Activated B cell treated with CpG ODN at 0.5 μM for 24 hours (primary cell): ENCODE measurements at regions not wholly inside any gene's neighbourhood (a gene's known extent, or its start where the extent isn't known, plus 50 kb on each side); places are given as distances from the start of the nearest gene placed in this dataset.

Source experiments
- ATAC-seq: fragments of 200-7000 bp; cut with Tn5 transposase; one replicate; pipeline ENCODE4 v1.10.0; 2021; ENCODE audit warnings: low read depth, mild to moderate bottlenecking, moderate library complexity
- CTCF ChIA-PET: fragments of 350-600 bp; sonication (Branson Sonifier 250); formaldehyde crosslinking; loops from one replicate; lab custom pipeline; 2021; ENCODE audit warnings: antibody characterized with exemption; lab: Charles Lee
- POLR2A ChIA-PET: fragments of 350-600 bp; sonication (Branson Sonifier 250); formaldehyde crosslinking; loops from one replicate; lab custom pipeline; 2021; ENCODE audit warnings: antibody characterized with exemption; lab: Charles Lee
- DNase-seq: peaks from one replicate; pipeline ENCODE4 v3.0.0; 2022
- H3K27ac Mint-ChIP-seq: one replicate; pipeline ENCODE4 v1.8.0; 2020; ENCODE audit warnings: mixed read lengths
- H3K27me3 Mint-ChIP-seq: one replicate; pipeline ENCODE4 v1.8.0; 2021; ENCODE audit warnings: mixed read lengths
- H3K36me3 Mint-ChIP-seq: one replicate; pipeline ENCODE4 v1.8.0; 2021; ENCODE audit warnings: low read depth, mixed read lengths
- H3K4me1 Mint-ChIP-seq: one replicate; pipeline ENCODE4 v1.8.0; 2021; ENCODE audit warnings: mixed read lengths
- H3K4me3 Mint-ChIP-seq: one replicate; pipeline ENCODE4 v1.8.0; 2020; ENCODE audit warnings: mild to moderate bottlenecking, mixed read lengths
- H3K9me3 Mint-ChIP-seq: one replicate; pipeline ENCODE4 v1.8.0; 2020; ENCODE audit warnings: mixed read lengths
- intact Hi-C: fragments of 100-400 bp; cut with micrococcal nuclease; formaldehyde crosslinking; loops from one replicate; pipeline ENCODE4 v1.15.1; 2024
- TF ChIP-seq, protein P1 (sequence below): fragments of 200-600 bp; IDR thresholded peaks from one replicate; pipeline ENCODE4 v1.8.0; 2022; ENCODE audit warnings: antibody characterized with exemption, mild to moderate bottlenecking

DNA sequence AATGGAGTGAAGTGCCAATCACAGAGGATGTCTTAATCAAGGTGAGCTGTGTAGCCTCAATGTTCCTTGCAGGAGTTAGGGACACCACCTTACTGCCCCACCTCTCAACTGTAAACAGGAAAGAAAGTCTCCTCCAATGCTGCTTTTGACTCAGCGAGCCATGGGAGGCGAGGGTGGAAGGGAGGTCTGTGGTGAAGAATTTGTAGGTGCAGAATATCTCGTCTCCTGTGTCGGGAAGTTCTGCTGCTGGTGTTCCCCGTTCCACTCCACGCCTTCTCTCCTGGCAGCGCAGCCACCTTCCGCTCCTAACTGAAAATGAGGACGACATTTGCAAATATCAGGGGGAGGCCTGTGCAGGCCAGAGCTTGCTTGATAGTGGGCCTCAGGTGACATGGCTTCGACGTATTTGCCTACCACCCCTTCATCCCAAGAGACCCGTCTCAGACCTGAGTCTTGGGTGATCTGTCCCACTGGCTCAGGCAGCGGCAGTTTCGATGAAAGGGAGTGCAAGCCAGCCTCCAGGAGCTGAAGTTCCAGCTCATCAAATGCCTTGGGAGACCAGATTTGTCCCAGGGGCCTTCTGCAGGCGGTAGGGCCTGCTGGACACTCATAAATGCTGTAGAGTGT is 368.3 kb upstream of the C1orf174 start:
- ChIA-PET POLR2A (no interaction called here), CTCF (no interaction called here)
- H3K36me3 Mint-ChIP-seq = no peaks in the 10 kb centered on the region
- TF ChIP-seq, protein P1, sequence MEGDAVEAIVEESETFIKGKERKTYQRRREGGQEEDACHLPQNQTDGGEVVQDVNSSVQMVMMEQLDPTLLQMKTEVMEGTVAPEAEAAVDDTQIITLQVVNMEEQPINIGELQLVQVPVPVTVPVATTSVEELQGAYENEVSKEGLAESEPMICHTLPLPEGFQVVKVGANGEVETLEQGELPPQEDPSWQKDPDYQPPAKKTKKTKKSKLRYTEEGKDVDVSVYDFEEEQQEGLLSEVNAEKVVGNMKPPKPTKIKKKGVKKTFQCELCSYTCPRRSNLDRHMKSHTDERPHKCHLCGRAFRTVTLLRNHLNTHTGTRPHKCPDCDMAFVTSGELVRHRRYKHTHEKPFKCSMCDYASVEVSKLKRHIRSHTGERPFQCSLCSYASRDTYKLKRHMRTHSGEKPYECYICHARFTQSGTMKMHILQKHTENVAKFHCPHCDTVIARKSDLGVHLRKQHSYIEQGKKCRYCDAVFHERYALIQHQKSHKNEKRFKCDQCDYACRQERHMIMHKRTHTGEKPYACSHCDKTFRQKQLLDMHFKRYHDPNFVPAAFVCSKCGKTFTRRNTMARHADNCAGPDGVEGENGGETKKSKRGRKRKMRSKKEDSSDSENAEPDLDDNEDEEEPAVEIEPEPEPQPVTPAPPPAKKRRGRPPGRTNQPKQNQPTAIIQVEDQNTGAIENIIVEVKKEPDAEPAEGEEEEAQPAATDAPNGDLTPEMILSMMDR = no peak
- no peaks in the 10 kb centered on the region for H3K9me3 Mint-ChIP-seq
- intact Hi-C loops = no loop called here
- H3K27me3 Mint-ChIP-seq = no peaks in the 10 kb centered on the region
- ATAC-seq = no peak
- H3K4me3 Mint-ChIP-seq = no peak overlapping the region
- H3K4me1 Mint-ChIP-seq = peaks cover 6% of the 10 kb centered on the region
- H3K27ac Mint-ChIP-seq = no peak overlapping the region
- no peak for DNase-seq

DNA sequence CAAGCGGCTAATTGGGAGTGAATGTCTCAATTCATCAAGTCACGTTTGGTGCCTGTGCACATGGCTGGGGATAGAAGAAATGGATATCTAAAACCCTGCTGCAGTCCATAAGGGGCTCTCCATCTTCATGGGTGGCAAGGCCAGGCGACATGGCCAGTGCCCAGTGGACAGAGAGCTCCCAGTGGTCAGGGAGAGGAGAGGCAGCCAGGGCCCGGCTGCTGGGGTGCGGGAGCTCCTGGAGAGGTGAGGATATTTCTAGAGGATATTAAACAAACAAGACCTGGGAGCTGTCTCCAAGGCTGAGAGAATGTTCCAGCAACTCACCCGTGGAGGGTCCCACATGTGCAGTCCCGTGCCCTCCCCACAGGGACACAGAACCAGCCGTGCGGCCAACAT is 368.8 kb upstream of the C1orf174 start:
- ChIA-PET CTCF (no interaction called here), POLR2A (no interaction called here)
- Mint-ChIP-seq H3K27me3 (no peaks in the 10 kb centered on the region), H3K9me3 (no peaks in the 10 kb centered on the region), H3K27ac (no peak overlapping the region), H3K36me3 (no peaks in the 10 kb centered on the region), H3K4me1 (peaks cover 6% of the 10 kb centered on the region), H3K4me3 (no peak overlapping the region)
- ATAC-seq (no peak), DNase-seq (no peak)
- TF ChIP-seq, protein P1 = no peak
- intact Hi-C loops = no loop called here

DNA sequence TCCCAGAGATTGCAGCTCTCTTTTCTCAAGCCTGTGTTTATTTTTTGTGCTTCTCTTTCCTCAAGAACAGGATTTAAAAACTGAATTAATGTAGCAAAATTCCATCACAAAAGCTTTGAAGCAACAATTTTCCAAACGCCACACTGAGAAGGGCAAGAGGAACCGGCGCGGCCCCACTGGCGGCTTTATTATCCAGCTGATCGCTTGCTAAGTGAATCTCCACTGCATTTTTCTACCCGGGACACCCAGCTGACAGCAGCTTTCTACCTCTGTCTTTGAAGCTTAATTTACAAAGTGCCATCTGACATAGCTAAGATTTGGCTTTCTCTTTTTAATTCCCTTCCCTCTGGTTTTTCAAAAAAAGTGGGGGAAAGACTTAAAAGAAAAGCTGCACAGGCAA is 369.3 kb upstream of the C1orf174 start:
- ATAC-seq = no peak
- CTCF ChIA-PET = no interaction called here
- Mint-ChIP-seq H3K27me3 (no peaks in the 10 kb centered on the region), H3K9me3 (no peaks in the 10 kb centered on the region), H3K4me3 (no peak overlapping the region), H3K36me3 (no peaks in the 10 kb centered on the region), H3K27ac (no peak overlapping the region), H3K4me1 (peaks cover 6% of the 10 kb centered on the region)
- intact Hi-C loops = no loop called here
- TF ChIP-seq, protein P1 = no peak
- no peak for DNase-seq
- POLR2A ChIA-PET = no interaction called here

DNA sequence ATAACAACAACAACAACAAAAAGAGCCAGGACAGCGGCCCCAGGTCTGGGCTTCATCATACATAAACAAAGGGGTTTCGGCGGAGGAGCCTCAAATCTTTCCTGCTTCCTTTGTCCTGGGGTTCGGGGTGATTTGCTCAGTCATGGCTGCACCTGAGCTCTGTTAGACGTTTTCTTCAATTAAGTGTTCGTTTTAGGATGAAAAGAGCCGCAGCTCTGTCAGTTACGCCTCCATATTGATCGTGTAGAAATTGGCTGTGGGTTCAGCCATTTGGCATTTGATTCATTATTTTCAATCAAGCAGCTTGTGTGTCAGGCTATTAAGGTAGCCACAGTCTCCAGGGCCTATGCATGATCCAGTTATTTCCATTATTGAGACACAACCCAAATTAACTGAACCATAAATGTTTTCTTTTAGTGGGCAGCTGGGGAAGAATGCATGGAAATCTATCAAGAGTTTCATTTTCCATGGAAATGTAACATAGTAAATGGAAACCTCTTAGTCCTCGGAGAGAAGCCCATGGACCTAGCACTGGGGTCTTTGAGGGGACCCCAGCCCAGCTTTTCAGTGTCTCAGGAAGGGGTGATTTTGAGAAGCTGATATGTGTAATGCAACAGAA is 370.0 kb upstream of the C1orf174 start:
- Mint-ChIP-seq H3K27me3 (peaks cover 2% of the 10 kb centered on the region), H3K27ac (no peak overlapping the region), H3K36me3 (no peaks in the 10 kb centered on the region), H3K9me3 (no peaks in the 10 kb centered on the region), H3K4me3 (no peak overlapping the region), H3K4me1 (peaks cover 6% of the 10 kb centered on the region)
- ChIA-PET CTCF (no interaction called here), POLR2A (no interaction called here)
- intact Hi-C loops = no loop called here
- TF ChIP-seq, protein P1 = no peak
- no peak for DNase-seq
- no peak for ATAC-seq

DNA sequence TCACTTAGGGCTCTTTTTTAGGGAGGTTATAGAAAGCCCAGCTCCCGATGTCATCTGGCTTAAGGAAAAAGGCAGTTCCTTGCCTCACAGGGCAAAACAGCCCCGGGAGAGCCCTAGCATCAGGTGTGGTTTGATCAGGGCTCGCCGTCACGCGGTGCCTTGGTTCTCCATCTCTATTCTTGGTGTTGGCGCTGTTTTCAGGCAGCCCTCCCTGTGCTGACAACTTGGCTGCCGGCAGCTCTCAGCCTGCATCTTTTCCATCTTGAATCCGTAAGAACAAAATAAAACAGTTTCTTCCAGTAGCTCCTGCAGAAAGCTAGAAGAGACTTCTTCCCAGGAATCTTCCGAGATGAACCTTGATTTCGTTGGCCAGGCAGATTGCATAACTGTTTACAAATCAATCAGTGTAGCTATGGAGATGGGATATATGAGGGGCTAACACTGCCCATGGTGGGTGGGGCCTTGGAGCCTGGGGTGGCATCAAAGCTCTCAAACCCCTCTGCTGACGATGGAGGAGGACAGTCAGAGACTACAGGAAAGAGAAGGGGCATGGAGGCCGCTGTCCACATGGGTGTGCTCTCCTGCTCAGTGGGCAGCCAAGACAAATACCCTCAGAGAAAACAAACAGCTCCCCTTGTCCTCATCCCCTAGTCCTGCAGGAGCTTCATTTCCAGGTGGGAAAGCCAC is 370.7 kb upstream of the C1orf174 start:
- DNase-seq (no peak), ATAC-seq (no peak)
- ChIA-PET CTCF (no interaction called here), POLR2A (no interaction called here)
- Mint-ChIP-seq H3K4me3 (no peak overlapping the region), H3K27ac (no peak overlapping the region), H3K36me3 (no peaks in the 10 kb centered on the region), H3K4me1 (peaks cover 6% of the 10 kb centered on the region), H3K27me3 (peaks cover 2% of the 10 kb centered on the region), H3K9me3 (peaks cover 3% of the 10 kb centered on the region)
- intact Hi-C loops = no loop called here
- TF ChIP-seq, protein P1 = no peak
